Spleen (tissue), 11 donors: ENCODE measurements at regions not wholly inside any gene's neighbourhood (a gene's known extent, or its start where the extent isn't known, plus 50 kb on each side); places are given as distances from the start of the nearest gene placed in this dataset.
A peak's percentile ranks its signal among the peaks of the same experiment; 100 is the strongest.

Source experiments
- DNase-seq: peaks from one replicate; pipeline ENCODE4 v3.0.0-alpha.2; 2020
- H3K27ac ChIP-seq, 8 donors: fragments of 200-600 bp; sonication (generic) in 7 of 8; 1 replicate in 4 of 8; 2 replicates in 4 of 8; pipeline versions ENCODE4 v1.5.0 to v1.8.0; 2016 to 2021; ENCODE audit warnings: inconsistent platforms in 4 of 8, mild to moderate bottlenecking in 4 of 8, moderate library complexity in 1 of 8
- H3K27me3 ChIP-seq, 7 donors: fragments of 200-600 bp; sonication (generic) in 6 of 7; replicated peaks in 1 of 7; 1 replicate in 4 of 7; 2 replicates in 3 of 7; pipeline versions ENCODE4 v1.5.0 to v1.8.0; 2016 to 2021; ENCODE audit warnings: inconsistent platforms in 3 of 7, mild to moderate bottlenecking in 1 of 7
- H3K36me3 ChIP-seq, 6 donors: fragments of 200-600 bp; sonication (generic) in 5 of 6; 1 replicate in 4 of 6; 2 replicates in 2 of 6; pipeline versions ENCODE4 v1.5.0 to v1.8.0; 2016 to 2021; ENCODE audit warnings: inconsistent platforms in 2 of 6
- H3K4me1 ChIP-seq, 6 donors: fragments of 200-600 bp; sonication (generic) in 5 of 6; 1 replicate in 3 of 6; 2 replicates in 3 of 6; pipeline versions ENCODE4 v1.5.0 to v1.8.0; 2016 to 2021; ENCODE audit warnings: inconsistent platforms in 3 of 6
- H3K4me3 ChIP-seq, 8 donors: fragments of 200-600 bp; sonication (generic) in 7 of 8; 1 replicate in 4 of 8; 2 replicates in 4 of 8; pipeline versions ENCODE4 v1.5.0 to v1.8.0; 2016 to 2021; ENCODE audit warnings: inconsistent platforms in 4 of 8, mild to moderate bottlenecking in 4 of 8, moderate library complexity in 2 of 8
- H3K9me3 ChIP-seq, 8 donors: fragments of 200-600 bp; sonication (generic) in 7 of 8; 1 replicate in 4 of 8; 2 replicates in 4 of 8; pipeline versions ENCODE4 v1.5.0 to v1.8.0; 2016 to 2021; ENCODE audit warnings: inconsistent platforms in 4 of 8
- POLR2A ChIP-seq, 3 donors: fragments of 450-650 bp; IDR thresholded peaks; one replicate each; pipeline ENCODE4 v1.5.1; 2017; ENCODE audit warnings: antibody characterized with exemption in 3 of 3, mild to moderate bottlenecking in 1 of 3
- POLR2AphosphoS5 ChIP-seq, 3 donors: sonication (generic); formaldehyde crosslinking; IDR thresholded peaks; one replicate each; pipeline ENCODE4 v1.5.1; 2017; ENCODE audit warnings: antibody characterized with exemption in 3 of 3
- WGBS, 5 donors: extraction: QIAGEN DNeasy Blood & Tissue Kit in 3 of 5; methylation state at CpG; one replicate each; pipeline versions ENCODE4 v1.1.5 to v1.1.7; 2013 to 2018; 5-methylcytosine and 5-hydroxymethylcytosine counted together
- intact Hi-C: fragments of 100-400 bp; cut with DNase I; formaldehyde crosslinking; loops from one replicate; pipeline ENCODE4 v1.15.0; 2023; ENCODE audit warnings: low total_unique reads
- TF ChIP-seq, protein P1 (sequence below), 11 experiments: fragments of 200-600 bp in 7 of 11; fragments of 450-650 bp in 4 of 11; sonication (generic) in 4 of 11; IDR thresholded peaks in 8 of 11; conservative IDR thresholded peaks in 3 of 11; 1 replicate in 7 of 11; 2 replicates in 4 of 11; pipeline versions ENCODE4 v1.4.0 to v1.8.0; 2016 to 2021; ENCODE audit warnings: antibody characterized with exemption in 11 of 11, inconsistent platforms in 4 of 11, mild to moderate bottlenecking in 1 of 11
- donor health status: healthy with polysubstance abuse.
- donor health status: DM: no; HTN: no; CAD: no; lungs with moderate emphysema.
- donor health status: DM: no; HTN: no; CAD: no.
- donor health status: Bipolar disorder and iron deficiency.
- donor health status: healthy.
- donor health status: DM: no; HTN: no; CAD: no.
- donor health status: DM: yes; HTN: yes; CAD: no.

DNA sequence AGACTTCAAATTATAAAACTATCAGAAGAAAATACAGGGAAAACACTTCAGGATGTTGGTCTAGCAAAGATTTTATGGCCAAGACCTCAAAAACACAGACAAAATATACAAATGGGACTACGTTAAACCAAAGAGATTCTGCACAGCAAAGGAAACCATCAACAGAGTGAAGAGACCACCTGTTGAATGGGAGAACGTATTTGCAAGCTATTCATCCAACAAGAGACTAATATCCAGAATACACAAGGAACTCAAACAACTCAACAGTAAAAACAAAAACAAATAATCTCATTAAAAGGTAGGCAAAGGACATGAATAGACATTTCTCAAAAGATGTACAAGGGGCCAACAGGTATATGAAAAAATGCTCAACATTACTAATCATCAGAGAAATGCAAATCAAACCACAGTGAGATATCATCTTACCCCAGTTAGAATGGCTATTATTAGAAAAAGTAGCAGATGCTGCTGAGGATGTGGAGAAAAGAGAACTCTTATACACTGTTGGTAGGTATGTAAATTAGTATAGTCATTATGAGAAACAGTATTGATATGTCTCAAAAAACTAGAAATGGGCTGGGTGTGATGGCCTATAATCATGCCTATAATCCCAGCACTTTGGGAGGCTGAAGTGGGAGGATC lies 112.6 kb downstream of the LRIG2 start:
- no peaks in the 10 kb centered on the region for H3K36me3 ChIP-seq
- H3K9me3 ChIP-seq: no peaks in the 10 kb centered on the region
- peaks cover 0 to 5% (median 0%) of the 10 kb centered on the region in 7 donors for H3K27me3 ChIP-seq
- no peak overlapping the region for H3K27ac ChIP-seq
- TF ChIP-seq, protein P1, sequence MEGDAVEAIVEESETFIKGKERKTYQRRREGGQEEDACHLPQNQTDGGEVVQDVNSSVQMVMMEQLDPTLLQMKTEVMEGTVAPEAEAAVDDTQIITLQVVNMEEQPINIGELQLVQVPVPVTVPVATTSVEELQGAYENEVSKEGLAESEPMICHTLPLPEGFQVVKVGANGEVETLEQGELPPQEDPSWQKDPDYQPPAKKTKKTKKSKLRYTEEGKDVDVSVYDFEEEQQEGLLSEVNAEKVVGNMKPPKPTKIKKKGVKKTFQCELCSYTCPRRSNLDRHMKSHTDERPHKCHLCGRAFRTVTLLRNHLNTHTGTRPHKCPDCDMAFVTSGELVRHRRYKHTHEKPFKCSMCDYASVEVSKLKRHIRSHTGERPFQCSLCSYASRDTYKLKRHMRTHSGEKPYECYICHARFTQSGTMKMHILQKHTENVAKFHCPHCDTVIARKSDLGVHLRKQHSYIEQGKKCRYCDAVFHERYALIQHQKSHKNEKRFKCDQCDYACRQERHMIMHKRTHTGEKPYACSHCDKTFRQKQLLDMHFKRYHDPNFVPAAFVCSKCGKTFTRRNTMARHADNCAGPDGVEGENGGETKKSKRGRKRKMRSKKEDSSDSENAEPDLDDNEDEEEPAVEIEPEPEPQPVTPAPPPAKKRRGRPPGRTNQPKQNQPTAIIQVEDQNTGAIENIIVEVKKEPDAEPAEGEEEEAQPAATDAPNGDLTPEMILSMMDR (IDR thresholded peaks at IDR 0.05 in 8 of 11, conservative IDR thresholded peaks at IDR 0.05 in 3 of 11): no peak
- TF ChIP-seq POLR2AphosphoS5 (IDR thresholded peaks at IDR 0.05) (no peak), POLR2A (IDR thresholded peaks at IDR 0.05) (no peak)
- no peak for DNase-seq
- 61 to 82% (median 70%) methylated on average over 2 of the region's 2 CpGs for WGBS, 5 donors
- intact Hi-C loops: no loop called here
- no peak overlapping the region for H3K4me3 ChIP-seq
- H3K4me1 ChIP-seq: no peaks in the 10 kb centered on the region

DNA sequence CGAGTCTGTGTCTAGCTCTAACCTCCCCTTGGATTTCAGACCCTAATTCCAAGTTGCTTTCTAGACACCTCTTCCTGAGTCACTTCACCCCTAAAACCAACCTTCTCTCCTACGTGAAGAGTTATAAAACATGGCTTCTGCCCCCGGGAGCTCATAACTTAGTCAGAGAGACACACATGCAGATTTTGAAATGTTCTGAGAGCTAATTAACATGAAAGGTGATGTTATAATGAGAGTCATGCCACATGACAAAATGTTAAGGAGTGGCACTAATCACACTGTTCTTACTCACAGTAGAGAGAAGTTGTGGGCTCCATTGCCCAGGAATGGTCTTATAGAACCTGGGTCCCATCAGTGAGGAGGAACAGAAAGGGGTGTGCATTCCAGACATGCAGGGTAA lies 117.1 kb downstream of the LRIG2 start:
- Histone ChIP-seq H3K9me3 (peaks cover 0 to 5% (median 0%) of the 10 kb centered on the region in 8 donors), H3K27ac (no peak overlapping the region), H3K4me3 (no peak overlapping the region), H3K36me3 (no peaks in the 10 kb centered on the region), H3K4me1 (no peaks in the 10 kb centered on the region), H3K27me3 (peaks cover 0 to 11% (median 0%) of the 10 kb centered on the region in 7 donors)
- intact Hi-C loops: no loop called here
- WGBS, 5 donors: 69 to 87% (median 81%) methylated on average over 3 of the region's 3 CpGs
- no peak for TF ChIP-seq POLR2AphosphoS5 (IDR thresholded peaks at IDR 0.05)
- TF ChIP-seq, protein P1 (IDR thresholded peaks at IDR 0.05 in 8 of 11, conservative IDR thresholded peaks at IDR 0.05 in 3 of 11): no peak
- TF ChIP-seq POLR2A (IDR thresholded peaks at IDR 0.05): no peak
- no peak for DNase-seq

DNA sequence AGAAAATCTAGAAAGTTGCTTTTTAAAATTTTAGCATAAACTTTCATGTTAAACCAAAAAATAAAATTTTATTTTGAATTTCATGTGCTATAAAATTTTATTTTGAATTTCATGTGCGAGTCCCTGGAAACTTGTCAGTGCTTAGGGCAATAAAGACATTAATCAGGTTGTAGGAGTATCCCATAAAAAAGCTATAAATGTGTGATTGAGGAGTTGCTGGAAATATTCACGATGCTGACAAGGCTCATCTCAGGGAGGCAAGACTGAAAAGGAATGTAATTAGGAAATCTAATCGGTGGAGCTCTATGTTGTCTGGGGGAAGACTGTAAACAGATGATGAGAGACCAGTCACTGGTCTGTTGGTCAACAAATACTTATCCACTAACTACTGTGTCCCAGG lies 117.9 kb downstream of the LRIG2 start:
- H3K4me1 ChIP-seq: no peaks in the 10 kb centered on the region
- no peak for DNase-seq
- peak overlapping the region in 1 of 8 donors; percentile 29 for H3K4me3 ChIP-seq
- intact Hi-C loops: no loop called here
- peak overlapping the region in 2 of 8 donors; percentile 23 to 41 for H3K27ac ChIP-seq
- H3K9me3 ChIP-seq: peaks cover 0 to 5% (median 0%) of the 10 kb centered on the region in 8 donors
- 83 to 92% (median 85%) methylated on average over 3 of the region's 3 CpGs for WGBS, 5 donors
- peaks cover 0 to 11% (median 0%) of the 10 kb centered on the region in 7 donors for H3K27me3 ChIP-seq
- H3K36me3 ChIP-seq: no peaks in the 10 kb centered on the region
- TF ChIP-seq, protein P1 (IDR thresholded peaks at IDR 0.05 in 8 of 11, conservative IDR thresholded peaks at IDR 0.05 in 3 of 11): no peak
- TF ChIP-seq POLR2A (IDR thresholded peaks at IDR 0.05) (no peak), POLR2AphosphoS5 (IDR thresholded peaks at IDR 0.05) (no peak)

DNA sequence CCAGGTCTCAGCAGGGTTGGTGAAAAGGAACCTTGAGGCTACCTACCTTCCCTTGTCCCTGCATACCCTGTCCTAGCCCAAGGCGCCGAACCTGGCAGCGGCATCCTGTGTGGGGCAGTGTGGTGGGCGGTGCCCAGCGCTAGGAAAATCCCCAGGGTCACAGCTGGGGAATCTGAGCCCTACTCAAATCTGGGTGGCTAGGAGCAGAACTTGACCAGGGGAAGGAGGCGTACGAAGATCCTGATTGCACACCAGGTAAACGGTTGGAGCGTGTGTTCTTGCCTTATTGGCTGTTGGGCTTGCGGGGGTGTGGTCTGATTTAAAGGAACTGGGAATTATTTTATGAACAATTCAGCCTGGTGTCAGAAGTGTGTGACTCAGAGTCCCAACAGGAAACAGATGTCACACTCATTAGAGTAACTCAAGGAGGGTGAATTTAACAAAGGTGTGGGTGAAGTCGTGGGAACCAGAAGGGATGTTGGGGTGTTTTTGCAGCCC lies 118.6 kb downstream of the LRIG2 start:
- Histone ChIP-seq H3K36me3 (no peaks in the 10 kb centered on the region), H3K4me3 (peak overlapping the region in 1 of 8 donors; percentile 29)
- WGBS, 5 donors: 65 to 84% (median 79%) methylated on average over 11 of the region's 11 CpGs

More for the DNA sequence above, 118.6 kb downstream of the LRIG2 start:
- TF ChIP-seq POLR2AphosphoS5 (IDR thresholded peaks at IDR 0.05): peak in 2 of 3 donors; percentile 30 to 61
- no peak for TF ChIP-seq POLR2A (IDR thresholded peaks at IDR 0.05)
- no peak for DNase-seq
- peaks cover 0 to 5% (median 0%) of the 10 kb centered on the region in 8 donors for H3K9me3 ChIP-seq
- H3K27ac ChIP-seq: peak overlapping the region in 2 of 8 donors; percentile 25 to 49
- peaks cover 0 to 11% (median 0%) of the 10 kb centered on the region in 7 donors for H3K27me3 ChIP-seq
- intact Hi-C loops: no loop called here
- H3K4me1 ChIP-seq: no peaks in the 10 kb centered on the region
